ENCODE measurements at regions not wholly inside any gene's neighbourhood (a gene's known extent, or its start where the extent isn't known, plus 50 kb on each side); places are given as distances from the start of the nearest gene placed in this dataset.
"Not testable (repeated sequence)": the region's sequence is repeated elsewhere in the genome, so short reads cannot be mapped to it uniquely, and the experiment has no call there.

- intact Hi-C loops (cut with micrococcal nuclease) = no loop called here
- Histone ChIP-seq H3K9me2 (ENCODE audit: insufficient read depth) (no peaks in the 10 kb centered on the region), H3K27ac (ENCODE audit: low read depth, low read length) (no peak overlapping the region), H3K9ac (ENCODE audit: low read length) (no peak overlapping the region), H3K4me3 (replicated peaks in 1 of 2; ENCODE audit: low read depth in 1 of 2, low read length in 2 of 2) (no peak overlapping the region), H3K79me2 (ENCODE audit: insufficient read depth, low read length) (no peaks in the 10 kb centered on the region), H2AFZ (ENCODE audit: low read depth, low read length, poor library complexity, severe bottlenecking) (no peak overlapping the region), H3K9me3 (ENCODE audit: control insufficient read depth in 1 of 2, insufficient read depth in 1 of 2, low read depth in 1 of 2, low read length in 2 of 2) (no peaks in the 10 kb centered on the region), H3K27me3 (ENCODE audit: insufficient read depth, low read length) (peaks cover 2% of the 10 kb centered on the region; the same call in 1 of the 2 replicates), H3K4me1 (ENCODE audit: control insufficient read depth in 1 of 2, insufficient read depth in 2 of 2, low read length in 2 of 2) (no peaks in the 10 kb centered on the region), H3K36me3 (ENCODE audit: control insufficient read depth in 1 of 2, insufficient read depth in 2 of 2, low read length in 2 of 2) (no peaks in the 10 kb centered on the region), H3K4me2 (ENCODE audit: low read length) (no peak overlapping the region), H4K20me1 (ENCODE audit: insufficient read depth) (no peaks in the 10 kb centered on the region)
- DNase-seq (ENCODE audit: low read depth, low spot score) (no peak), ATAC-seq (no peak)
- BruUV-seq (replicated peaks) = no TSS peak
- no peak for TF ChIP-seq POLR2A (IDR thresholded peaks at IDR 0.05; ENCODE audit: borderline replicate concordance, extremely low read depth, insufficient read depth, insufficient read length)
- no peak for TF ChIP-seq ZNF274 (IDR thresholded peaks at IDR 0.05; ENCODE audit: low read depth, low read length)
- no peak for TF ChIP-seq JUND (IDR thresholded peaks at IDR 0.05)
- no peak for TF ChIP-seq CBX3 (IDR thresholded peaks at IDR 0.05; ENCODE audit: low read depth)
- no peak for TF ChIP-seq ATF3 (IDR thresholded peaks at IDR 0.05)
- ChIA-PET RAD21 (ENCODE audit: low non-redundant PET in 1 of 2, low total read pairs in 2 of 2, uncharacterized antibody in 2 of 2, unreplicated experiment in 2 of 2) (no interaction called here), CTCF (no interaction called here), POLR2A (no interaction called here)
Observed at GRCh38 chr1:60655679-60656355, 426.5 kb upstream of the NFIA start.

GRCh38 chr1:60640033-60640551 is 442.3 kb upstream of the NFIA start:
- POLR2A ChIA-PET; H3K27me3 ChIP-seq (ENCODE audit: insufficient read depth, low read length); H3K79me2 ChIP-seq (ENCODE audit: insufficient read depth, low read length); ATAC-seq; BruUV-seq (replicated peaks); CTCF ChIA-PET; intact Hi-C loops (cut with micrococcal nuclease); H4K20me1 ChIP-seq (ENCODE audit: insufficient read depth); H3K4me2 ChIP-seq (ENCODE audit: low read length); RAD21 ChIA-PET (ENCODE audit: low non-redundant PET in 1 of 2, low total read pairs in 2 of 2, uncharacterized antibody in 2 of 2, unreplicated experiment in 2 of 2); H3K9me2 ChIP-seq (ENCODE audit: insufficient read depth); H3K4me1 ChIP-seq (ENCODE audit: control insufficient read depth in 1 of 2, insufficient read depth in 2 of 2, low read length in 2 of 2); H3K36me3 ChIP-seq (ENCODE audit: control insufficient read depth in 1 of 2, insufficient read depth in 2 of 2, low read length in 2 of 2); H2AFZ ChIP-seq (ENCODE audit: low read depth, low read length, poor library complexity, severe bottlenecking); H3K9ac ChIP-seq (ENCODE audit: low read length); DNase-seq (ENCODE audit: low read depth, low spot score); H3K9me3 ChIP-seq (ENCODE audit: control insufficient read depth in 1 of 2, insufficient read depth in 1 of 2, low read depth in 1 of 2, low read length in 2 of 2); H3K27ac ChIP-seq (ENCODE audit: low read depth, low read length); H3K4me3 ChIP-seq (replicated peaks in 1 of 2; ENCODE audit: low read depth in 1 of 2, low read length in 2 of 2): not testable (repeated sequence)

All from HCT116 (cell line).